Vagina (tissue), 2 donors: ENCODE measurements at regions not wholly inside any gene's neighbourhood (a gene's known extent, or its start where the extent isn't known, plus 50 kb on each side); places are given as distances from the start of the nearest gene placed in this dataset.

Experiments
- DNase-seq, 2 donors: peaks; one replicate each; pipeline ENCODE4 v3.0.0-alpha.2; 2017; ENCODE audit errors: extremely low spot score in 2 of 2
- H3K27ac ChIP-seq: fragments of 200-600 bp; sonication (generic); one replicate; pipeline ENCODE4 v1.5.1; 2019
- H3K27me3 ChIP-seq: fragments of 200-600 bp; sonication (generic); one replicate; pipeline ENCODE4 v1.5.1; 2019
- H3K36me3 ChIP-seq, 2 donors: fragments of 200-600 bp; sonication (generic); one replicate each; pipeline ENCODE4 v1.5.1; 2017 to 2019
- H3K4me1 ChIP-seq: fragments of 200-600 bp; sonication (generic); one replicate; pipeline ENCODE4 v1.5.1; 2019
- H3K4me3 ChIP-seq, 2 donors: fragments of 200-600 bp; sonication (generic); 1 replicate in 1 of 2; 2 replicates in 1 of 2; pipeline ENCODE4 v1.5.1; 2016 to 2019
- H3K9me3 ChIP-seq: fragments of 200-600 bp; sonication (generic); one replicate; pipeline ENCODE4 v1.5.1; 2019
- CTCF ChIP-seq, 3 experiments: fragments of 450-650 bp in 2 of 3; fragments of 200-600 bp in 1 of 3; sonication (generic) in 1 of 3; IDR thresholded peaks; one replicate each; pipeline ENCODE4 v1.5.1; 2017 to 2019; ENCODE audit warnings: antibody characterized with exemption in 3 of 3, mild to moderate bottlenecking in 2 of 3, moderate library complexity in 2 of 3
- POLR2A ChIP-seq, 2 donors: fragments of 450-650 bp; IDR thresholded peaks; one replicate each; pipeline ENCODE4 v1.6.1; 2017; ENCODE audit warnings: antibody characterized with exemption in 2 of 2, mild to moderate bottlenecking in 2 of 2, moderate library complexity in 2 of 2
- POLR2AphosphoS5 ChIP-seq, 2 donors: sonication (generic); formaldehyde crosslinking; IDR thresholded peaks; one replicate each; pipeline ENCODE4 v1.9.0; 2017; ENCODE audit warnings: antibody characterized with exemption in 2 of 2, mild to moderate bottlenecking in 2 of 2, low read depth in 1 of 2; ENCODE audit not compliant: insufficient read depth in 1 of 2
- intact Hi-C: fragments of 100-400 bp; cut with DNase I; formaldehyde crosslinking; loops from one replicate; pipeline ENCODE4 v1.15.1; 2023

GRCh38 chr1:194515916-194516315 lies 1329.5 kb upstream of the B3GALT2 start:
- no peak overlapping the region for H3K4me3 ChIP-seq
- intact Hi-C loops, result no loop called here
- no peaks in the 10 kb centered on the region for H3K36me3 ChIP-seq
- DNase-seq, result no peak
- TF ChIP-seq POLR2A (IDR thresholded peaks at IDR 0.05) (no peak), CTCF (IDR thresholded peaks at IDR 0.05) (no peak), POLR2AphosphoS5 (IDR thresholded peaks at IDR 0.05; ENCODE audit: insufficient read depth in 1 of 2, low read depth in 1 of 2) (no peak)
- H3K27ac ChIP-seq, result no peak overlapping the region
- no peaks in the 10 kb centered on the region for H3K27me3 ChIP-seq
- no peaks in the 10 kb centered on the region for H3K9me3 ChIP-seq
- H3K4me1 ChIP-seq, result no peaks in the 10 kb centered on the region

DNA sequence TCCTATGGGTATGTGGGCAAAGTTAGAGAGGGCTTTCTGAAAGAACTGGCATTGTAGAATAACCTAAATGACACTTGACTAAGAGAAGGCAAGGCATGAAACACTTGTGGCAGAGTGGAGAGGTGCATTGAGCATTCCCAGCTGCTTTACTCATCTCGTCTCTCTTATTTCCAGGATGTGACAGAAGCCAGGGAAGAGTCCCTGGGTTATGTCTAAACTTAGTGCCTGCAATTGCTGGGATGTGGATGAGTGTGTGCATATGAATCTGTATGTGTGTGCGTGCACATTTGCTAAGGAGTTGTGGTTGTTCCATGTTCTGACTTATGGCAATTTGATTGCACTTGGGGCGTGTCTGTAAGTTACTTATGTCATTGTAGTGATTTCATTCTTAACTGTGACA lies 1326.5 kb upstream of the B3GALT2 start:
- Histone ChIP-seq H3K4me1 (no peaks in the 10 kb centered on the region), H3K27ac (no peak overlapping the region), H3K36me3 (no peaks in the 10 kb centered on the region), H3K9me3 (no peaks in the 10 kb centered on the region), H3K4me3 (no peak overlapping the region), H3K27me3 (no peaks in the 10 kb centered on the region)
- no peak for DNase-seq
- intact Hi-C loops, result no loop called here
- TF ChIP-seq POLR2AphosphoS5 (IDR thresholded peaks at IDR 0.05; ENCODE audit: insufficient read depth in 1 of 2, low read depth in 1 of 2) (no peak), POLR2A (IDR thresholded peaks at IDR 0.05) (no peak), CTCF (IDR thresholded peaks at IDR 0.05) (no peak)

DNA sequence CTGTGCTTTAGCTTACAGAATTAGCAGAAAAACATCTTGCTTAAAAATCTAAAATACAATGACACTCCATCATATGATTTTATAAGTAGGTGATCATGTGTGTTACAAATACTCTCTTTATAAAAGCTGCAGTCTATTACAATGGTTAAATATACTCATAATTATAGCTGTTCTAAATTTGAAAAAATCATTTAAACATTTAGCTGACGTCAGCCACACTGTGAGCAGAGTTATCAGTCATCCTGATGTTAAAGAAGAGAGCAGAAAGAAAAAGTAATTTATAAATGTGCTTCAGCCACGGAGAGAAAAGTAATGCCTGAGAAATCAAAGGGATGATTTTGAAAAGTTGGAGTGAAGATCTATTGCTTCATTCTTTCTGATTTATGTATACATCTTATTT lies 1325.9 kb upstream of the B3GALT2 start:
- H3K4me1 ChIP-seq, result no peaks in the 10 kb centered on the region
- no peak for DNase-seq
- intact Hi-C loops, result no loop called here
- H3K4me3 ChIP-seq, result no peak overlapping the region
- H3K36me3 ChIP-seq, result no peaks in the 10 kb centered on the region
- no peaks in the 10 kb centered on the region for H3K27me3 ChIP-seq
- H3K9me3 ChIP-seq, result no peaks in the 10 kb centered on the region
- TF ChIP-seq POLR2AphosphoS5 (IDR thresholded peaks at IDR 0.05; ENCODE audit: insufficient read depth in 1 of 2, low read depth in 1 of 2) (no peak), CTCF (IDR thresholded peaks at IDR 0.05) (no peak), POLR2A (IDR thresholded peaks at IDR 0.05) (no peak)
- H3K27ac ChIP-seq, result no peak overlapping the region

DNA sequence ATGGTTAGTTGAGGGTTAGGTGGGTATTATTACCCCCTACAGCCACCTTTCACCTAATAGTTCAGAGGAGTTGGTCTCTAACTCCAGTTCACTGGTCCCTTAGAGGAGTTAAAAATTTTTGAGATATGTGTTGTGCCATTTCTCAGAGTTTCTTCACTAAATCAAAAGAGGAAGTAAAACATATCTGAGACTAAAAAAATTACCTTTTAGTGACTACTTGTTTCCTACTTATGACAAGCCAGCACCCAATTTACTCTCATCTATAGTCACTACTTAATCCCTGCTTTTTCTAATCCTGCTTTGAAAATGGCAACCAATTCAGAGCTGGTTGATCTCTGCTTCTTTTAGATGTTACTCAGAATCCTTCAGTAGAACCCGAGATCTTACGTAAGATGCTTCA lies 1316.8 kb upstream of the B3GALT2 start:
- H3K27me3 ChIP-seq, result no peaks in the 10 kb centered on the region
- no peak for DNase-seq
- H3K4me1 ChIP-seq, result no peaks in the 10 kb centered on the region
- no peaks in the 10 kb centered on the region for H3K36me3 ChIP-seq
- no peaks in the 10 kb centered on the region for H3K9me3 ChIP-seq
- H3K4me3 ChIP-seq, result no peak overlapping the region
- intact Hi-C loops, result no loop called here
- TF ChIP-seq POLR2AphosphoS5 (IDR thresholded peaks at IDR 0.05; ENCODE audit: insufficient read depth in 1 of 2, low read depth in 1 of 2) (no peak), POLR2A (IDR thresholded peaks at IDR 0.05) (no peak), CTCF (IDR thresholded peaks at IDR 0.05) (no peak)
- no peak overlapping the region for H3K27ac ChIP-seq

DNA sequence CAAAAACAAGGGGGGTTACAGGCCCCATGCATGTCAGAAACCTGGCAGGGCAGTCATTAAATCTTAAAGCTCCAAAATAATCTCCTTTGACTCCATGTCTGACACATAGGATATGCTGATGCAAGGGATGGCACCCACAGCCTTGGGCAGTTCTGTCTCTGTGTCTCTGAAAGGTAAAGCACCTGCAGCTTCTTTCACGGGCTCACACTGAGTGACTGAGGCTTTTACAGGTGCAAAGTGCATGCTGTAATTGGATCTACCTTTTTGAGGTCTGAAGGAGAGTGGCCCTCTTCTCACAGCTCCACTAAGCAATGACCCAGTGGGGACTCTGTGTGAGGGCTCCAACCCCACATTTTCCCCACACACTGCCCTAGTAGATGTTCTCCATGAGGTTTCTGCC lies 1309.0 kb upstream of the B3GALT2 start:
- no peak for TF ChIP-seq POLR2A (IDR thresholded peaks at IDR 0.05)
- intact Hi-C loops, result no loop called here
- DNase-seq, result no peak
- H3K4me3 ChIP-seq, result no peak overlapping the region
- no peaks in the 10 kb centered on the region for H3K27me3 ChIP-seq
- no peaks in the 10 kb centered on the region for H3K4me1 ChIP-seq
- H3K27ac ChIP-seq, result no peak overlapping the region
- H3K9me3 ChIP-seq, result no peaks in the 10 kb centered on the region
- no peaks in the 10 kb centered on the region for H3K36me3 ChIP-seq

DNA sequence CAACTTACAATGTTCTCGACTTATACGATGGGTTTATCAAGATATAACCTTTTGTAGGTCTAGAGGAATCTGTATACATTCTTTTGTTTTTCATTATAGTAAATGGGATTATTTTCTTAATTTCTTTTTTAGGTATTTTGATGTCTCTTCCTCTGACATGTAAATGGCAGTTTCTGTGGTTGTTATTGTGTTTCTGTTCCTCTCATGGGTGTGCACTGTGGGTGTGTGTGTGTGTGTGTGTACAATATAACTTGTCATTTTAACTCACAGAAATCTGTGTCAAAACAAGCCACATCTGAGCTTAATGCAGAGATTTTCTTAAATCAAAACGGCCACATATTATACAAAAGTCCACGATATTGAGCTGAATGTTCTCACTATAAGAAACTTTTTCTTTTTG lies 1300.8 kb upstream of the B3GALT2 start:
- H3K27me3 ChIP-seq, result no peaks in the 10 kb centered on the region
- H3K9me3 ChIP-seq, result no peaks in the 10 kb centered on the region
- no peak overlapping the region for H3K4me3 ChIP-seq
- H3K36me3 ChIP-seq, result no peaks in the 10 kb centered on the region
- no peaks in the 10 kb centered on the region for H3K4me1 ChIP-seq
- H3K27ac ChIP-seq, result no peak overlapping the region
- DNase-seq, result no peak
- intact Hi-C loops, result no loop called here
- no peak for TF ChIP-seq CTCF (IDR thresholded peaks at IDR 0.05)
- no peak for TF ChIP-seq POLR2A (IDR thresholded peaks at IDR 0.05)
- no peak for TF ChIP-seq POLR2AphosphoS5 (IDR thresholded peaks at IDR 0.05; ENCODE audit: insufficient read depth in 1 of 2, low read depth in 1 of 2)
